OCI-LY1 (cell line): ENCODE measurements at regions not wholly inside any gene's neighbourhood (a gene's known extent, or its start where the extent isn't known, plus 50 kb on each side); places are given as distances from the start of the nearest gene placed in this dataset.

Experiments
- H2AFZ ChIP-seq: fragments of 200-600 bp; sonication (generic), shearing (Covaris generic); 2 replicates; pipeline ENCODE4 v1.6.0; 2014; ENCODE audit warnings: antibody characterized with exemption, mild to moderate bottlenecking, low read length
- H3F3A ChIP-seq: fragments of 200-600 bp; sonication (generic), shearing (Covaris generic); 2 replicates; pipeline ENCODE4 v1.6.0; 2014; ENCODE audit warnings: mild to moderate bottlenecking, antibody characterized with exemption, low read length, moderate library complexity; ENCODE audit not compliant: insufficient read depth
- H3K27ac ChIP-seq: fragments of 200-600 bp; sonication (generic); 2 replicates; pipeline ENCODE4 v1.5.1; 2014; ENCODE audit warnings: low read length, mixed run types, mild to moderate bottlenecking, low read depth; ENCODE audit not compliant: poor library complexity, severe bottlenecking
- H3K27me3 ChIP-seq: fragments of 200-600 bp; sonication (generic); 2 replicates; pipeline ENCODE4 v1.6.0; 2014; ENCODE audit warnings: antibody characterized with exemption, mild to moderate bottlenecking, low read length, moderate library complexity; ENCODE audit not compliant: insufficient read depth
- H3K36me3 ChIP-seq: fragments of 200-600 bp; sonication (generic); 2 replicates; pipeline ENCODE4 v1.6.1; 2014; ENCODE audit warnings: mild to moderate bottlenecking, antibody characterized with exemption, low read length, moderate library complexity, mixed read lengths; ENCODE audit not compliant: insufficient read depth
- H3K4me1 ChIP-seq: fragments of 200-600 bp; sonication (generic); 2 replicates; pipeline ENCODE4 v1.5.1; 2014; ENCODE audit warnings: mild to moderate bottlenecking, low read length, moderate library complexity; ENCODE audit not compliant: insufficient read depth, severe bottlenecking
- H3K4me2 ChIP-seq: fragments of 200-600 bp; sonication (generic), shearing (Covaris generic); 2 replicates; pipeline ENCODE4 v1.6.1; 2014; ENCODE audit warnings: low read length
- H3K4me3 ChIP-seq: fragments of 200-600 bp; sonication (generic); 2 replicates; pipeline ENCODE4 v1.5.1; 2014; ENCODE audit warnings: low read length, low read depth, mild to moderate bottlenecking, mixed read lengths; ENCODE audit not compliant: poor library complexity, severe bottlenecking
- H3K79me2 ChIP-seq: fragments of 200-600 bp; shearing (Covaris generic); 2 replicates; pipeline ENCODE4 v1.6.1; 2016; ENCODE audit warnings: mixed run types, low read length, mixed read lengths; ENCODE audit not compliant: insufficient read depth
- H3K9ac ChIP-seq: fragments of 200-600 bp; sonication (generic), shearing (Covaris generic); 2 replicates; pipeline ENCODE4 v1.6.1; 2014; ENCODE audit warnings: mild to moderate bottlenecking, low read length, mixed read lengths
- H3K9me2 ChIP-seq: fragments of 200-600 bp; sonication (generic), shearing (Covaris generic); 2 replicates; pipeline ENCODE4 v1.6.1; 2014; ENCODE audit warnings: low read depth, mild to moderate bottlenecking, low read length, mixed read lengths
- H3K9me3 ChIP-seq: fragments of 200-600 bp; shearing (Covaris generic); 2 replicates; pipeline ENCODE4 v1.6.1; 2014; ENCODE audit warnings: low read length, mixed read lengths
- H4K20me1 ChIP-seq: fragments of 200-600 bp; sonication (generic), shearing (Covaris generic); 2 replicates; pipeline ENCODE4 v1.6.0; 2016; ENCODE audit warnings: mild to moderate bottlenecking, low read length; ENCODE audit not compliant: insufficient read depth
- EZH2 ChIP-seq: fragments of 200-600 bp; sonication (generic), shearing (Covaris generic); IDR thresholded peaks from 2 replicates; pipeline ENCODE4 v1.8.0; 2017; ENCODE audit warnings: borderline replicate concordance, mixed run types, mild to moderate bottlenecking, antibody characterized with exemption, low read length, moderate library complexity, mixed read lengths
- TF ChIP-seq, protein P1 (sequence below): fragments of 200-600 bp; sonication (generic), shearing (Covaris generic); IDR thresholded peaks from 2 replicates; pipeline ENCODE4 v1.5.1; 2017; ENCODE audit warnings: mild to moderate bottlenecking, antibody characterized with exemption, low read length, moderate library complexity, mixed read lengths

DNA sequence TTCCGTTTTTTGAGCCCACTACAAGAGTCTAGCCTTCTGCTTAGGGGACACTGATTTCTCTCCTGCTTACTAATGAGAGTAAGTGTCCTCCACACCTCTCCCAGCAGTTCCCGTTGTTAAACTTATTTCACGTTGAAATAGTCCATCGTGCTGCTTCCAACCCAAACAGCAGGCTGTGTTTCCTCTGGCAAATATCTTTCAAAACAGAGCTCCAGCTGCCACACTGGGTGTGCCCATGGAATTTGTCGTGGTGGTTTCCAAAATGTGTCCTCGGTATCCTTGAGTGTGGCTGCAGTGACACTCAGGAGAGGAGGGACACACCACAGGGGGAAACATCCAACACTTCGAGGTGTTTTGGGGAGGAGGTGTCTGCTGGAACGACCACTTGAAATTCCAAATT lies 176.5 kb upstream of the RALGAPA2 start:
- Histone ChIP-seq H3K9me2 (no peaks in the 10 kb centered on the region), H3K9ac (no peak overlapping the region), H3K4me2 (no peak overlapping the region), H3K27me3 (no peaks in the 10 kb centered on the region), H3K9me3 (no peaks in the 10 kb centered on the region), H3K27ac (no peak overlapping the region), H3K4me1 (no peaks in the 10 kb centered on the region), H3F3A (no peaks in the 10 kb centered on the region), H3K79me2 (no peaks in the 10 kb centered on the region), H3K4me3 (no peak overlapping the region), H3K36me3 (no peaks in the 10 kb centered on the region), H4K20me1 (no peaks in the 10 kb centered on the region), H2AFZ (no peak overlapping the region)
- TF ChIP-seq, protein P1, sequence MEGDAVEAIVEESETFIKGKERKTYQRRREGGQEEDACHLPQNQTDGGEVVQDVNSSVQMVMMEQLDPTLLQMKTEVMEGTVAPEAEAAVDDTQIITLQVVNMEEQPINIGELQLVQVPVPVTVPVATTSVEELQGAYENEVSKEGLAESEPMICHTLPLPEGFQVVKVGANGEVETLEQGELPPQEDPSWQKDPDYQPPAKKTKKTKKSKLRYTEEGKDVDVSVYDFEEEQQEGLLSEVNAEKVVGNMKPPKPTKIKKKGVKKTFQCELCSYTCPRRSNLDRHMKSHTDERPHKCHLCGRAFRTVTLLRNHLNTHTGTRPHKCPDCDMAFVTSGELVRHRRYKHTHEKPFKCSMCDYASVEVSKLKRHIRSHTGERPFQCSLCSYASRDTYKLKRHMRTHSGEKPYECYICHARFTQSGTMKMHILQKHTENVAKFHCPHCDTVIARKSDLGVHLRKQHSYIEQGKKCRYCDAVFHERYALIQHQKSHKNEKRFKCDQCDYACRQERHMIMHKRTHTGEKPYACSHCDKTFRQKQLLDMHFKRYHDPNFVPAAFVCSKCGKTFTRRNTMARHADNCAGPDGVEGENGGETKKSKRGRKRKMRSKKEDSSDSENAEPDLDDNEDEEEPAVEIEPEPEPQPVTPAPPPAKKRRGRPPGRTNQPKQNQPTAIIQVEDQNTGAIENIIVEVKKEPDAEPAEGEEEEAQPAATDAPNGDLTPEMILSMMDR, result no peak
- TF ChIP-seq EZH2, result no peak

DNA sequence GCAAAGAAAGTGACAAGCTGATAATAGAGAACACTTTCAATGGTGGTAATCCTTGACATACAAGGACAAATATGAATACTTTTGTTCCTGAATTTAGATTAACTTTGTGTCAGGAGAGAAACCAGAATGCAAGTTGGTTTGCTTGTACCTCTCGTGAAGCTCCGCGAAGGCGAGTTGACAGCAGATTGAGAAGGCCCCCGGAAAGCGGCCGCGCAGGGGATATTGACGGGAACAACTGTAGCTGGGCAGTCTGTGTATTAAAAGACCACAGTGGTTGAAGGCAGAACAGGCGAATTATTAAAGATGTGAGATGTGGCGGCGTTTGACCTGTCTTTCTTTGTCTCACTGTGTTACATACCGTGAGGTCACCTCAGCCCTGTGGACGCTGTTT lies 175.8 kb upstream of the RALGAPA2 start:
- no peak overlapping the region for H3K4me3 ChIP-seq
- no peaks in the 10 kb centered on the region for H3K9me3 ChIP-seq
- no peak overlapping the region for H2AFZ ChIP-seq
- H3K9ac ChIP-seq, result no peak overlapping the region
- no peaks in the 10 kb centered on the region for H3F3A ChIP-seq
- H3K4me1 ChIP-seq, result no peaks in the 10 kb centered on the region
- H4K20me1 ChIP-seq, result no peaks in the 10 kb centered on the region
- H3K27me3 ChIP-seq, result no peaks in the 10 kb centered on the region
- no peaks in the 10 kb centered on the region for H3K9me2 ChIP-seq
- H3K79me2 ChIP-seq, result no peaks in the 10 kb centered on the region
- H3K27ac ChIP-seq, result no peak overlapping the region
- no peak for TF ChIP-seq EZH2
- TF ChIP-seq, protein P1, result no peak
- no peak overlapping the region for H3K4me2 ChIP-seq
- no peaks in the 10 kb centered on the region for H3K36me3 ChIP-seq

GRCh38 chr20:20887593-20888265 lies 175.3 kb upstream of the RALGAPA2 start:
- H3K9me2 ChIP-seq, result no peaks in the 10 kb centered on the region
- H3K4me3 ChIP-seq, result no peak overlapping the region
- no peaks in the 10 kb centered on the region for H3K36me3 ChIP-seq
- no peak overlapping the region for H2AFZ ChIP-seq
- TF ChIP-seq, protein P1, result no peak
- no peak for TF ChIP-seq EZH2
- H4K20me1 ChIP-seq, result no peaks in the 10 kb centered on the region
- H3K27ac ChIP-seq, result no peak overlapping the region
- no peak overlapping the region for H3K4me2 ChIP-seq
- H3K27me3 ChIP-seq, result no peaks in the 10 kb centered on the region
- H3F3A ChIP-seq, result no peaks in the 10 kb centered on the region
- H3K79me2 ChIP-seq, result no peaks in the 10 kb centered on the region
- H3K9ac ChIP-seq, result no peak overlapping the region
- H3K4me1 ChIP-seq, result no peaks in the 10 kb centered on the region
- no peaks in the 10 kb centered on the region for H3K9me3 ChIP-seq
